Right lobe of liver (tissue), 6 donors: ENCODE measurements at regions not wholly inside any gene's neighbourhood (a gene's known extent, or its start where the extent isn't known, plus 50 kb on each side); places are given as distances from the start of the nearest gene placed in this dataset.

Source experiments
- ATAC-seq, 4 donors: fragments of 200-7000 bp; cut with Tn5 transposase; one replicate each; pipeline ENCODE4 v1.9.1; 2020; ENCODE audit warnings: mild to moderate bottlenecking in 4 of 4, moderate library complexity in 4 of 4
- DNase-seq, 3 donors: peaks; one replicate each; pipeline ENCODE4 v3.0.0-alpha.2; 2020
- H3K27ac ChIP-seq, 3 donors: fragments of 200-600 bp; one replicate each; pipeline ENCODE4 v1.8.0; 2022
- H3K27me3 ChIP-seq, 2 donors: fragments of 200-600 bp; one replicate each; pipeline ENCODE4 v1.8.0; 2022
- H3K36me3 ChIP-seq, 4 donors: fragments of 200-600 bp; sonication (generic) in 1 of 4; one replicate each; pipeline versions ENCODE4 v1.5.1 to v1.8.0; 2017 to 2022; ENCODE audit warnings: control low read depth in 1 of 4
- H3K4me1 ChIP-seq, 4 donors: fragments of 200-600 bp; sonication (generic) in 1 of 4; one replicate each; pipeline versions ENCODE4 v1.5.1 to v1.8.0; 2017 to 2022; ENCODE audit warnings: control low read depth in 1 of 4
- H3K4me3 ChIP-seq, 3 donors: fragments of 200-600 bp; one replicate each; pipeline ENCODE4 v1.8.0; 2022
- H3K9me3 ChIP-seq, 4 donors: fragments of 200-600 bp; sonication (generic) in 1 of 4; one replicate each; pipeline versions ENCODE4 v1.5.1 to v1.8.0; 2017 to 2022; ENCODE audit warnings: control low read depth in 1 of 4
- POLR2A ChIP-seq: fragments of 450-650 bp; IDR thresholded peaks from one replicate; pipeline ENCODE4 v1.6.1; 2017; ENCODE audit warnings: antibody characterized with exemption, mild to moderate bottlenecking
- WGBS: methylation state at CpG from one replicate; pipeline ENCODE4 v1.1.6; 2018; ENCODE audit warnings: low coverage, low lambda C conversion rate; ENCODE audit not compliant: insufficient coverage; ENCODE audit errors: missing lambda C conversion rate; 5-methylcytosine and 5-hydroxymethylcytosine counted together
- intact Hi-C, 2 donors: fragments of 100-400 bp; cut with DNase I; formaldehyde crosslinking; loops; one replicate each; pipeline versions ENCODE4 v1.11.2 to v1.14.1; 2022
- TF ChIP-seq, protein P1 (sequence below), 4 donors: fragments of 200-600 bp in 3 of 4; fragments of 450-650 bp in 1 of 4; IDR thresholded peaks; one replicate each; pipeline versions ENCODE4 v1.5.1 to v1.8.0; 2016 to 2022; ENCODE audit warnings: antibody characterized with exemption in 4 of 4, mild to moderate bottlenecking in 2 of 4
- donor health status: DM: no; HTN: yes; CAD: no.
- donor health status: DM: no; HTN: no; CAD: no.
- donor health status: DM: no; HTN: no; CAD: no.
- donor health status: DM: no; HTN: yes; CAD: no.
- donor health status: DM: no; HTN: yes; CAD: no.

DNA sequence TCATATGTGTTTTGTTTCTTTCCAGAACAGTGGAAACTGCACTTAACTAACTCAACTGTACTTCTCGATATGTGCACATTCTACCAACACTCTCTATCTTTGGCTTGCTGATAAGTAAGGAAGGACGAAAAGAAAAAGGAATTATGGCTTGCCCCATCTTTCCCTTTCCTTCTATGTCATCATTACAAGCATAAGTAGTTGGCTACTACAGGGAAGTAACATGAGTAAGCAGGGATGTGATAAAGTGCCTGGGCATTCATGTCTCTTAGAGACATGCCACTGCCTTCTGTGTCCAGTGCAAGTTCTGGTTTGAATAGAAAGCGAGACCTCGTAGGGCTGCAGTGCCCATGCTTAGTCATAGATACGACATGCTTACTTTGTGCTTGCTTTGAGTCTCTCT is 342.5 kb downstream of the ETS1 start:
- Histone ChIP-seq H3K27me3 (no peaks in the 10 kb centered on the region), H3K36me3 (no peaks in the 10 kb centered on the region), H3K4me3 (no peak overlapping the region), H3K27ac (no peak overlapping the region), H3K9me3 (no peaks in the 10 kb centered on the region), H3K4me1 (peaks cover 0 to 14% (median 0%) of the 10 kb centered on the region in 4 donors)
- intact Hi-C loops, result no loop called here
- no peak for ATAC-seq
- DNase-seq, result no peak
- WGBS, result 74% methylated on average over 3 of the region's 5 CpGs
- TF ChIP-seq POLR2A, result no peak
- TF ChIP-seq, protein P1, sequence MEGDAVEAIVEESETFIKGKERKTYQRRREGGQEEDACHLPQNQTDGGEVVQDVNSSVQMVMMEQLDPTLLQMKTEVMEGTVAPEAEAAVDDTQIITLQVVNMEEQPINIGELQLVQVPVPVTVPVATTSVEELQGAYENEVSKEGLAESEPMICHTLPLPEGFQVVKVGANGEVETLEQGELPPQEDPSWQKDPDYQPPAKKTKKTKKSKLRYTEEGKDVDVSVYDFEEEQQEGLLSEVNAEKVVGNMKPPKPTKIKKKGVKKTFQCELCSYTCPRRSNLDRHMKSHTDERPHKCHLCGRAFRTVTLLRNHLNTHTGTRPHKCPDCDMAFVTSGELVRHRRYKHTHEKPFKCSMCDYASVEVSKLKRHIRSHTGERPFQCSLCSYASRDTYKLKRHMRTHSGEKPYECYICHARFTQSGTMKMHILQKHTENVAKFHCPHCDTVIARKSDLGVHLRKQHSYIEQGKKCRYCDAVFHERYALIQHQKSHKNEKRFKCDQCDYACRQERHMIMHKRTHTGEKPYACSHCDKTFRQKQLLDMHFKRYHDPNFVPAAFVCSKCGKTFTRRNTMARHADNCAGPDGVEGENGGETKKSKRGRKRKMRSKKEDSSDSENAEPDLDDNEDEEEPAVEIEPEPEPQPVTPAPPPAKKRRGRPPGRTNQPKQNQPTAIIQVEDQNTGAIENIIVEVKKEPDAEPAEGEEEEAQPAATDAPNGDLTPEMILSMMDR (IDR thresholded peaks at IDR 0.05), result no peak

GRCh38 chr11:128242451-128242850 is 344.9 kb downstream of the ETS1 start:
- Histone ChIP-seq H3K4me1 (peaks cover 0 to 15% (median 0%) of the 10 kb centered on the region in 4 donors), H3K27ac (no peak overlapping the region), H3K36me3 (no peaks in the 10 kb centered on the region), H3K4me3 (no peak overlapping the region), H3K9me3 (no peaks in the 10 kb centered on the region), H3K27me3 (no peaks in the 10 kb centered on the region)
- intact Hi-C loops, result no loop called here
- ATAC-seq, result no peak
- WGBS, result 78% methylated on average over 1 of the region's 1 CpG
- TF ChIP-seq POLR2A, result no peak
- TF ChIP-seq, protein P1 (IDR thresholded peaks at IDR 0.05), result no peak
- no peak for DNase-seq

DNA sequence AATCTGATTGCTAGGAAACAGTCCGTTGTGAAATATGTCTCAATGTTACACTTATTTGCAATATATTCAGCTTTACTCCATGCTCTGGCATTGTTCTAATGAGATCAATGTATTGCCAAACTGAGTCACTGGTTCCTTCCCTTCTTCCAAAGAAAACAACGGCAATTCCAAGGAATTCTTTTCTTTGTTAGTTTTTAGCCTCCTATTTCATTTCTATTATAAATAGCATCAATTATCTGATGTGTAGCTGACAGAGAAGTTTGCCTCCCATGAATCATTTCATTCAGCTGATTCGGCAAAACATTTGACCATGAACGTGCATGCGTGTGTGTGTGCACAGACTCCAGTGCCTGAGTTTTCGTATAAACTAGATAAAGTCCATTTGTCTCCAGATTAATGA is 346.8 kb downstream of the ETS1 start:
- intact Hi-C loops, result no loop called here
- ATAC-seq, result peak; percentile 58 to 88 (median 75)

DNA sequence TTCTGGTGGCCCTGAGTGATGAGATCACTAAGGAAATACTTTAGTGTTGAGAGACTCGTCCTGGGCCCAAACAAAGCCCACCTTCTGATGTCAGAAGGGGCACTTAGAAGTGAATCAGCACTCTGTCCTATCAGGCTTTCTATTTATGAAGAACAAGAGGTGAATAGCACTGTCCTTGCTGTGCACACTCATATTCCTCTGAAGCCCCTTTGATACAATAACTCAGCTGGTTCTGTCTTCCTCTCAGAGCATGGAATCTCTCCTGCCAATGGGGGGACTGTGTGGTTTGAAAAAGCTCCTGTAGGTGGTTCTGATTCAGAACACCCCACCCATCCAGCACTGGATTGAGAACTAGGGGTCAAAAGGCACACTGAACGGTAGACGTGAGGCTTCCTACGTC is 348.1 kb downstream of the ETS1 start:
- ATAC-seq, result no peak
- no peak overlapping the region for H3K27ac ChIP-seq
- 87% methylated on average over 3 of the region's 4 CpGs for WGBS

More for the DNA sequence above, 346.8 kb downstream of the ETS1 start:
- peak in 2 of 3 donors; percentile 32 to 55 for DNase-seq
- Histone ChIP-seq H3K9me3 (no peaks in the 10 kb centered on the region), H3K4me3 (no peak overlapping the region), H3K27me3 (no peaks in the 10 kb centered on the region), H3K27ac (peak overlapping the region in 1 of 3 donors; percentile 20), H3K4me1 (peaks cover 0 to 15% (median 0%) of the 10 kb centered on the region in 4 donors), H3K36me3 (no peaks in the 10 kb centered on the region)
- no peak for TF ChIP-seq POLR2A
- TF ChIP-seq, protein P1 (IDR thresholded peaks at IDR 0.05), result no peak
- 22% methylated on average over 6 of the region's 6 CpGs for WGBS

More for the DNA sequence above, 348.1 kb downstream of the ETS1 start:
- intact Hi-C loops, result no loop called here
- no peaks in the 10 kb centered on the region for H3K27me3 ChIP-seq
- TF ChIP-seq, protein P1 (IDR thresholded peaks at IDR 0.05), result no peak
- no peak for TF ChIP-seq POLR2A
- H3K9me3 ChIP-seq, result no peaks in the 10 kb centered on the region
- peaks cover 0 to 15% (median 0%) of the 10 kb centered on the region in 4 donors for H3K4me1 ChIP-seq
- no peak overlapping the region for H3K4me3 ChIP-seq
- DNase-seq, result no peak
- no peaks in the 10 kb centered on the region for H3K36me3 ChIP-seq
